AG09309 (cell line): ENCODE measurements at regions not wholly inside any gene's neighbourhood (a gene's known extent, or its start where the extent isn't known, plus 50 kb on each side); places are given as distances from the start of the nearest gene placed in this dataset.

Experiments used
- DNase-seq: peaks from one replicate; pipeline ENCODE4 v3.0.0-alpha.2; 2010; ENCODE audit warnings: low read depth
- H3K4me3 ChIP-seq: 2 replicates; pipeline ENCODE4 v1.5.1; 2011; ENCODE audit warnings: mild to moderate bottlenecking, low read depth, low read length, moderate library complexity; ENCODE audit not compliant: control insufficient read depth
- CTCF ChIP-seq: IDR thresholded peaks from 2 replicates; pipeline ENCODE4 v1.5.1; 2011; ENCODE audit warnings: mild to moderate bottlenecking, low read depth, low read length, inconsistent platforms; ENCODE audit not compliant: insufficient read depth, control insufficient read depth; ENCODE audit errors: missing control alignments

GRCh38 chr3:35544976-35545375 lies 94.3 kb upstream of the ARPP21 start:
- no peak for DNase-seq
- H3K4me3 ChIP-seq = no peak overlapping the region
- no peak for TF ChIP-seq CTCF

DNA sequence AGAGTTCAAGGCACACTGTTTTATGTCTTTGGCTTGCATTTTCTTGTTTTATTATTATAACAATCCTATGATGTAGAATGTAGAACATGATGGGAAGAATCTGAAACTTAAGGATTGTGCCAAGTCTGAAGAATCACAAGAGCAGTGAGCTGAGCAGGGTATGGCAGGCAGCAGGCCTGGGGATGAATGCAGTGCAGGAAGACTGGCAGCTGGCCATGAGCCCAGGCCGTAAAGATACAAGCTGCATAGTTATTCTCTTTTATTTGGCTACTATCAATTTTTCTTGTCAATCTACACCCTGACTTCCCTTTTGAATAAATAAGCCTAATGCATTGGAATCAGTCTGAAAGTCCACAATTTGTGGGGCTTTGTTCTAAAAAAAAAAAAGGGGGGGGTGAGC lies 89.6 kb upstream of the ARPP21 start:
- no peak overlapping the region for H3K4me3 ChIP-seq
- no peak for DNase-seq
- TF ChIP-seq CTCF = no peak

- DNase-seq = no peak
- TF ChIP-seq CTCF = no peak
- H3K4me3 ChIP-seq = no peak overlapping the region
Measured at GRCh38 chr3:35562141-35562540, 77.2 kb upstream of the ARPP21 start.

GRCh38 chr3:35565048-35565447 lies 74.3 kb upstream of the ARPP21 start:
- no peak overlapping the region for H3K4me3 ChIP-seq
- no peak for TF ChIP-seq CTCF
- DNase-seq = no peak
